GM12892 (cell line): ENCODE measurements at regions not wholly inside any gene's neighbourhood (a gene's known extent, or its start where the extent isn't known, plus 50 kb on each side); places are given as distances from the start of the nearest gene placed in this dataset.

Experiments
- POLR2A ChIP-seq: IDR thresholded peaks from 2 replicates; pipeline ENCODE4 v1.6.1; 2011; ENCODE audit warnings: low read depth, low read length, control low read depth
- TAF1 ChIP-seq: IDR thresholded peaks from 2 replicates; pipeline ENCODE4 v1.6.1; 2011; ENCODE audit warnings: low read depth, mild to moderate bottlenecking, control low read depth, low read length, borderline replicate concordance

GRCh38 chr4:14834382-14834781 is 167.9 kb upstream of the CPEB2 start:
- TF ChIP-seq POLR2A: no peak
- no peak for TF ChIP-seq TAF1
